ENCODE measurements at regions not wholly inside any gene's neighbourhood (a gene's known extent, or its start where the extent isn't known, plus 50 kb on each side); places are given as distances from the start of the nearest gene placed in this dataset.

GRCh38 chr2:106724301-106724794, 161.6 kb downstream of the ST6GAL2 start:
- no peak for TF ChIP-seq CTCF (IDR thresholded peaks at IDR 0.05; ENCODE audit: low read depth, low read length)
- no peaks in the 10 kb centered on the region for H3K27me3 ChIP-seq

GRCh38 chr2:106734165-106734564, 151.8 kb downstream of the ST6GAL2 start:
- H3K27me3 ChIP-seq: no peaks in the 10 kb centered on the region
- H3K4me1 ChIP-seq: no peaks in the 10 kb centered on the region
- H3K4me3 ChIP-seq (ENCODE audit: low read depth, low read length): no peak overlapping the region
- no peaks in the 10 kb centered on the region for H3K9me3 ChIP-seq
- no peak for TF ChIP-seq CTCF (IDR thresholded peaks at IDR 0.05; ENCODE audit: low read depth, low read length)
- no peak for DNase-seq
- no peaks in the 10 kb centered on the region for H3K36me3 ChIP-seq

More at GRCh38 chr2:106724301-106724794, 161.6 kb downstream of the ST6GAL2 start:
- Histone ChIP-seq H3K4me3 (ENCODE audit: low read depth, low read length) (no peak overlapping the region), H3K9me3 (no peaks in the 10 kb centered on the region), H3K36me3 (no peaks in the 10 kb centered on the region), H3K4me1 (no peaks in the 10 kb centered on the region)
- DNase-seq: no peak

GRCh38 chr2:106735807-106736206, 150.2 kb downstream of the ST6GAL2 start:
- no peak for TF ChIP-seq CTCF (IDR thresholded peaks at IDR 0.05; ENCODE audit: low read depth, low read length)
- H3K4me3 ChIP-seq (ENCODE audit: low read depth, low read length): no peak overlapping the region
- H3K4me1 ChIP-seq: no peaks in the 10 kb centered on the region
- no peaks in the 10 kb centered on the region for H3K36me3 ChIP-seq
- H3K9me3 ChIP-seq: no peaks in the 10 kb centered on the region
- no peaks in the 10 kb centered on the region for H3K27me3 ChIP-seq
- no peak for DNase-seq

- DNase-seq: no peak
- H3K27me3 ChIP-seq: no peaks in the 10 kb centered on the region
Observed at GRCh38 chr2:106736221-106736620, 149.7 kb downstream of the ST6GAL2 start.

GRCh38 chr2:106745468-106745867, 140.5 kb downstream of the ST6GAL2 start:
- TF ChIP-seq CTCF (IDR thresholded peaks at IDR 0.05; ENCODE audit: low read depth, low read length): no peak
- H3K4me1 ChIP-seq: no peaks in the 10 kb centered on the region
- DNase-seq: peak; percentile 27
- H3K27me3 ChIP-seq: no peaks in the 10 kb centered on the region
- no peaks in the 10 kb centered on the region for H3K36me3 ChIP-seq
- no peaks in the 10 kb centered on the region for H3K9me3 ChIP-seq
- H3K4me3 ChIP-seq (ENCODE audit: low read depth, low read length): no peak overlapping the region

More at GRCh38 chr2:106736221-106736620, 149.7 kb downstream of the ST6GAL2 start:
- Histone ChIP-seq H3K4me3 (ENCODE audit: low read depth, low read length) (no peak overlapping the region), H3K36me3 (no peaks in the 10 kb centered on the region), H3K9me3 (no peaks in the 10 kb centered on the region), H3K4me1 (no peaks in the 10 kb centered on the region)
- TF ChIP-seq CTCF (IDR thresholded peaks at IDR 0.05; ENCODE audit: low read depth, low read length): no peak

GRCh38 chr2:106749823-106750222, 136.1 kb downstream of the ST6GAL2 start:
- no peak for DNase-seq
- Histone ChIP-seq H3K4me1 (no peaks in the 10 kb centered on the region), H3K27me3 (no peaks in the 10 kb centered on the region), H3K4me3 (ENCODE audit: low read depth, low read length) (no peak overlapping the region), H3K36me3 (no peaks in the 10 kb centered on the region), H3K9me3 (no peaks in the 10 kb centered on the region)
- no peak for TF ChIP-seq CTCF (IDR thresholded peaks at IDR 0.05; ENCODE audit: low read depth, low read length)

All from BE2C (cell line).